ENCODE measurements at regions not wholly inside any gene's neighbourhood (a gene's known extent, or its start where the extent isn't known, plus 50 kb on each side); places are given as distances from the start of the nearest gene placed in this dataset.
A peak's percentile ranks its signal among the peaks of the same experiment; 100 is the strongest.

GRCh38 chr3:72273615-72274014 lies 488.7 kb upstream of the PROK2 start:
- no peaks in the 10 kb centered on the region for H4K20me1 ChIP-seq (ENCODE audit: low read depth)
- H2AFZ ChIP-seq (replicated peaks): no peak overlapping the region
- TF ChIP-seq CTCF (IDR thresholded peaks at IDR 0.05): no peak
- no peak for TF ChIP-seq EZH2 (IDR thresholded peaks at IDR 0.05)
- no peak for TF ChIP-seq EZH2phosphoT487 (IDR thresholded peaks at IDR 0.05)
- H3K4me2 ChIP-seq: no peak overlapping the region
- H3K4me3 Mint-ChIP-seq: no peak overlapping the region
- H3K27me3 ChIP-seq: no peaks in the 10 kb centered on the region
- no peak overlapping the region for H3K9ac ChIP-seq
- H3F3A ChIP-seq (ENCODE audit: low read depth): no peaks in the 10 kb centered on the region
- H3K9me3 Mint-ChIP-seq: no peaks in the 10 kb centered on the region
- H3K4me3 ChIP-seq: no peak overlapping the region
- peaks cover 29% of the 10 kb centered on the region for H3K4me1 ChIP-seq
- no peak overlapping the region for H3K27ac Mint-ChIP-seq
- peak; percentile 63 for DNase-seq (ENCODE audit: low spot score)
- H3K27me3 Mint-ChIP-seq (ENCODE audit: insufficient read depth, low read depth): peaks cover 8% of the 10 kb centered on the region
- no peaks in the 10 kb centered on the region for H3K9me3 ChIP-seq (ENCODE audit: low read depth)
- H3K36me3 Mint-ChIP-seq: no peaks in the 10 kb centered on the region
- H3K4me1 Mint-ChIP-seq: peaks cover 35% of the 10 kb centered on the region
- H3K79me2 ChIP-seq (ENCODE audit: low read depth): no peaks in the 10 kb centered on the region
- H3K36me3 ChIP-seq: no peaks in the 10 kb centered on the region
- H3K27ac ChIP-seq: no peak overlapping the region

- Histone ChIP-seq H3K9me3 (ENCODE audit: low read depth) (no peaks in the 10 kb centered on the region), H3K27ac (no peak overlapping the region), H3F3A (ENCODE audit: low read depth) (no peaks in the 10 kb centered on the region), H3K27me3 (no peaks in the 10 kb centered on the region), H4K20me1 (ENCODE audit: low read depth) (no peaks in the 10 kb centered on the region), H3K4me3 (no peak overlapping the region), H3K4me1 (peaks cover 31% of the 10 kb centered on the region), H2AFZ (replicated peaks) (no peak overlapping the region), H3K79me2 (ENCODE audit: low read depth) (no peaks in the 10 kb centered on the region), H3K36me3 (no peaks in the 10 kb centered on the region), H3K4me2 (no peak overlapping the region), H3K9ac (no peak overlapping the region)
- peaks cover 10% of the 10 kb centered on the region for H3K27me3 Mint-ChIP-seq (ENCODE audit: insufficient read depth, low read depth)
- H3K36me3 Mint-ChIP-seq: no peaks in the 10 kb centered on the region
- TF ChIP-seq CTCF (IDR thresholded peaks at IDR 0.05) (no peak), EZH2 (IDR thresholded peaks at IDR 0.05) (no peak), EZH2phosphoT487 (IDR thresholded peaks at IDR 0.05) (no peak)
- no peak overlapping the region for H3K4me3 Mint-ChIP-seq
- H3K9me3 Mint-ChIP-seq: no peaks in the 10 kb centered on the region
- H3K4me1 Mint-ChIP-seq: peaks cover 39% of the 10 kb centered on the region
- DNase-seq (ENCODE audit: low spot score): no peak
- no peak overlapping the region for H3K27ac Mint-ChIP-seq
Measured at GRCh38 chr3:72272356-72272755, 487.4 kb upstream of the PROK2 start.

GRCh38 chr3:72271923-72272322 lies 487.0 kb upstream of the PROK2 start:
- Histone ChIP-seq H4K20me1 (ENCODE audit: low read depth) (no peaks in the 10 kb centered on the region), H3K79me2 (ENCODE audit: low read depth) (no peaks in the 10 kb centered on the region), H3K9ac (no peak overlapping the region), H3K27ac (no peak overlapping the region), H3K27me3 (no peaks in the 10 kb centered on the region), H3K4me2 (no peak overlapping the region), H3F3A (ENCODE audit: low read depth) (no peaks in the 10 kb centered on the region), H2AFZ (replicated peaks) (no peak overlapping the region), H3K4me1 (peaks cover 31% of the 10 kb centered on the region), H3K9me3 (ENCODE audit: low read depth) (no peaks in the 10 kb centered on the region), H3K36me3 (no peaks in the 10 kb centered on the region), H3K4me3 (no peak overlapping the region)
- TF ChIP-seq CTCF (IDR thresholded peaks at IDR 0.05) (no peak), EZH2phosphoT487 (IDR thresholded peaks at IDR 0.05) (no peak), EZH2 (IDR thresholded peaks at IDR 0.05) (no peak)
- Mint-ChIP-seq H3K27ac (no peak overlapping the region), H3K4me3 (no peak overlapping the region), H3K36me3 (no peaks in the 10 kb centered on the region), H3K4me1 (peaks cover 39% of the 10 kb centered on the region), H3K27me3 (ENCODE audit: insufficient read depth, low read depth) (peaks cover 10% of the 10 kb centered on the region), H3K9me3 (no peaks in the 10 kb centered on the region)
- DNase-seq (ENCODE audit: low spot score): no peak
